GM21528 (cell line): ENCODE measurements at regions not wholly inside any gene's neighbourhood (a gene's known extent, or its start where the extent isn't known, plus 50 kb on each side); places are given as distances from the start of the nearest gene placed in this dataset.

Experiments used
- ATAC-seq: cut with Tn5 transposase; IDR thresholded peaks from one replicate; pipeline ENCODE4 v1.9.1; 2021; ENCODE audit warnings: mild to moderate bottlenecking, moderate library complexity; ENCODE audit not compliant: unreplicated experiment, low FRiP score

DNA sequence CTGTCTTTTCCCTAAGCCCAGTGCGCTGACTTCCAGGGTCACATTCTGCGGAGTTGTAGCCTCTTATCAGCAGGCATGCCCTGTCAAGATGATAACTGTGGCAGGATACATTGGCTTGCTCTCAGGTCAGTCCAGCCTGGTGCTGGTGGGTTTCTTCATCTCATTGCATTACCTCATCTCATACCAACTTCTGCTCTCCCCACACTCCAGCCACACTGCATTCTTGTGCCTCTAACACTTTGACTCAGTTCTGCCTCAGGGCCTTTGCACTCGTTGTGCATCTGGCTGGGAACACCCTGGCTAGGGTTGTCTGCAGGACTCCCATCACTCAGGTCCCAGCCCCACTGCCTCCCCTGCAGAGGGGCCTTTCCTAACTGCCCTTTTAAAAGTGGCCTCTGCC is 110.3 kb upstream of the BACH2 start:
- no peak for ATAC-seq

DNA sequence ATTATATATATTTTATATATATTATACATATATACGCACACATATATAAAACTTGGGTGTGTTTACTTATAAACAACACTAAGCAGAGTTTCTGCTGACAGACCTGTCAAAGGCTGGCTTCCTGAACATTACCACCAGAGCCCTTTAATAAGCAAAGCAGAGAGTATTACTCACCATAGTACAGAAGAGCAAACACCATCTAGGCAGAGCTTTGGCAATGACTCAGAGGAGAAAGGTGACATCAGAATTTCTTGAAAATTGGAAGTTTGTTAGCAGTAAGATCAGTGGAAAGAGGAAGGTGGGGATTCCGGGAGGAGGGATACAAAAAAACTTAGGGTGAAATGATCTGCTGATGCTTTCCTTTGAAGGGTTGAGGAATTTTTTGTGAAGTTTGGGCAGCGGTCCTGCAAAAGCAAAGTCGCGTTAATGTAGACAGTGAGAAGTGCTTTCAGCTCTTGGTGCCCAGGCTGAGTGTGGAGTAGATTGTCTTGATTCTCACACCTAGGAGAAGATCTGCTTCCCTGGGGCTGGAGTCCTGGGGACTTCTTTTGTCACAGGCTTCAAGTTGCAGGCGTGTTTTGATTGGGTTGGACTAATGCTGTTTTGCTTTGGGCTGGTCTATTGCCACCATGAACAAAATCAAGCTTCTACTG is 109.6 kb upstream of the BACH2 start:
- ATAC-seq: no peak

DNA sequence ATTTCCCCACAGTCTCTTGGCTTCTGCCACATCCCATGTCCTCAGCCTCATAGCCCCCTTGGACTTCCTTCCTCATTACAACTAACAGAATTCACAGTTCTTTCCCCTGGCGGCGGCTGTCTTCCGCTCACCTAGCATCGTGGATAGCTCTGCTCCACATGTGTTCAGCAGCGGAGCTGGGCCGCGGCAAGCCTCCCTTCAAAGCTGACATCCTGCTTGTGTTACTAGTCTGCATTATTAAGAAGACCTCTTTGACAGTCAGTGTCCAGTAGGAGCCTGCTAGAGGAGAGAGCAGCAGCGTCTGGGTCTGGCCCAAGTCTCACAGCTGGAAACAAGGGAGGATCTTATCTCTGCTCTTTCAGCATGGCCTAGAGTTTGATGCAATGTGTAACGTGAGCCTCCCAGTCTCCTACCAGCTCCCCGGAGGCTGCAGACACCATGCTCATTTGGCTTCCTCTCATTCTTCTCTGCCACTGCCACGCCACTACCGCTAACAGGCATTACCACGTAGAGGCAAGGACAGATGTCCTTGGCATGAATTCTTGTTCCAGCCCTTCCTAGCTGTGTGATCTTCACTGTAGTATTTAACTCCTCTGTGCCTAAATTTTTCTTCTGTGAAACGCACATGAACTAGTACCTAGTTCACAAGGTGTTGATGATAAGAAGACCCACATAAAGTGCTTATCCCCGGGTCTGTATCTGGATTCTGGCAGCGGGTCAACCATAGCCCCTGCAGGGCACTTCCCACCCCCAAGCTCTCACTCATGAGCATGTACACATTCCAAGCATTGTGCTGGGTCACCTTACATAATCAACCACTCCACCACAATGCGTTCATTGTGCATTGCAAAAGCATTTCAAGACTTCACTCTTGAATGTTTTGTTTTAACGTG is 107.1 kb upstream of the BACH2 start:
- ATAC-seq: no peak

DNA sequence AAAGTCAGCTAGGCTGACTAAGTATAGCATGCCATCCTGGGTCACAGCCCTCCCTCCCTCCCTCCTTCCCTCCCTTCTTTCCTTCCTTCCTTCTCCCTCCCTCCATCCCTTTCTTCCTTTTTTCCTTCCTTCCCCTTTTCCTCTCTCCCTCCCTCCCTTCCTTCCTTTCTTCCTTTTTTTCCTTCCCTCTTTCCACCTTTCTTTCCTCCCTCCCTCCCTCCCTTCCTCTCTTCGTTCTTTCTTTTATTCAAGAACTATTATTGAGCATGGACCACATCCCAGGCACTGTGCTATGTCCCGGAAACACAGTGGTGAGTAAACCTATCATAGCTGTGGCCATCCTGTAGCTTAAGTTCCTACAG is 106.2 kb upstream of the BACH2 start:
- ATAC-seq: no peak

DNA sequence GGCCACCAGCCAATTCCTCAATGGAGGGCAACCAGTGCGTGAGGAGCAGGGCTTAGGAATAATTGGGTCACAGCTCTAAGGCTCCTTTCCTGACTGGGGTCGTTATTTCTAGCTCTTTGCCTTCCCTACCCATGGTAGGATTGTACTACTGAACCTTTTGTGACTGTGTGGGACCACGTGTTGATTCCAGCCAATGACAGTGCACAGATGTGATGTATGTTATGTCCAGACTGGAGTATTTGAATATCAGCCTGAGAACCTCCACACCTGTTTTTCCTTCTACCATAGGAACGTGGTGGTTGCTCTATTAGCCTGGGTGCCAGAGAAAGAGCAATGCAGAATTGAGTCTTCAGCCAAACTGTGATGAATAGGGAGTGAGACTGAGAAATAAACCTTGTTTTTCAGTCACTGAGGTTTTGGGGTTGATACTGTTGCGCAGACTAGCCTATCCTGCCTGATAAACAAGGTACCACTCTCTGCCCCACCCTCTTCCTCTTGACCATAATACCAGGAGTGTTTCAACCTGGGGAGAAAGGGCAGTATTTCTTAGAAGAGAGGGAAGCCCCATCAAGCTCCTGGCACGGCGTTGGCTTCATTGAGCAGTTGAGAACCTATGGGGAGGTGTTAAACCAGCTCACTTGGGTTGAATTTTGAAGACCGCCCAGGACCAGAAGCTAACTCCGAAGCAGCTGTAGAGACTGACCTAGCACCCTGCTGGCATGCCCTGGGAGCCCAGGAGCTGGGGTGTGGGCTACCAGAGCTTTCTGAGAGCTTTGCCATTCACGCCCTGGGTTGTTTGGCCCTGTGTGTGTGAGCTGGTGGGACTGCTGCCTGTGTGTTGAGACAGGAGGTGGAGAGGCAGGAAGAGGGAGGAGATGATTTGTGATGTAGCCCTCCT is 105.5 kb upstream of the BACH2 start:
- ATAC-seq: no peak

DNA sequence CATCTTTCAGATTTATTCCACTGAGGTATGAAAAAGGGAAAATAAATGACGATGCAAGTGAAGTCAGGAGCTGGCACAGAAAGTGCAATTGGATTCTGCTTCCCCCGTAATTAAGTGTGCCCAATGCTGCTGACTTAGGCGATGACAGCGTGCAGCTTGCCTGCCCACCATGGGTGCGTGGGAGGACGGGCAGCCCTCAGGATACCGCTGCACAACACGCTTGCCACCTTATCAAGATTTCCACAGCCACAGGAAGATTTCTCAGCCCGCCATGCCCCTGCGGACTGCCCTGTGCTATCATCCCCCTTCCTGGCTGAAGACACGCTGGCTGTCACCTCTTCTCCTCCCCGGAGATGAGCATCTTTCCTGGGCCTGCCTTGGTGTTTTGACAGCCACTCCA is 103.3 kb upstream of the BACH2 start:
- ATAC-seq: no peak

DNA sequence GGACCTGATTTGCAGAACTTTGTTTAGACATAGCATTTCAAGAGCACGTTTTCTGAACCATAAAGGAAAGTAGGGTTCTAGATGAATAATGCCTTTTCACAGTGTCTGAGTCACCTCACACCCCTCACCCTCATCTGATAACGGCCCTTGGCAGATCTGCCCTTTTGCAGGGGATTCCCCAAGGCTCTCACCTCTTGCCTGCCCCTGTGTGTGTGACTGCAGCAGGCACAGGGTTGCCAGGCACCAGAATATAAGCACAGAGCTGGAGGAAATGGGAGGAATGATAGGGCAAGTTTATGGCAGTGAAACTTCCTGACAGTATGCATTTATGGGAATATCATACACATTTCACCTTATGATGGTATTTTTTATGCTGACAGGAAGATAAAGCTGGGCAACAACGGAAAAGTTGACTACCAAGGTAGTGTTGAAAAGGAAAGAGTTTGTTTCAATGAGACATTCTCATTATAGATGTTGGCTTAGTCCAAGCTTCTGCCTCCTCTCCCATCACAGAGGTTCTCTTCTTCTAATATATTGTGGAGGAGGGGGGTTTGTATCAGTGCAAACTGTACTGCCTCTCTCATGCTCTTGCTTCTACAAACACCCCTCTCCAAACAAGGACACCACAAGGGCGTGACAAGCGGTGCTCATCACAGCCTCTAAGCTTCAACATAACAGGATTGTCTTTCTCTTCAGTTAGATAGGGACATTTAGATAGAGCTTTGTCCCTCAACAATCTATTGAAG is 101.5 kb upstream of the BACH2 start:
- no peak for ATAC-seq

DNA sequence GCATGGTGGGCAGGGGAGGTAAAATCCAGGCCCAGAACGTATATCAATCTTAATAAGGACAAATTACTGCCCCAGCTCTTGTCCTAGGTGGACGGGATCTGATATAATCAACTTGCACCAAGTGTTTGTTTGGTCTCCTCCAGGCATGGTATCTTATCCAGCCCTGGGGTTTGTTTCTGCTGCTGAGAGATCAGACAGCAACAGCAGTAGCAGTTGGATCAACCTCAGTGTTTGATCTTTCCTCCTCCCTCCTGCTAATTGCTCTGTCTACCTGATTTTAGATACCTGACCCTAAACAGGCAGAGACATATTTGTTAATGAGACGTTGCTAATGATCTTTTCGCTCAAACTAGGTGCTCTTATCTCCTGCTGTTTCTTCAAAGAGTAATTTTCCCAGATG is 100.4 kb upstream of the BACH2 start:
- no peak for ATAC-seq

DNA sequence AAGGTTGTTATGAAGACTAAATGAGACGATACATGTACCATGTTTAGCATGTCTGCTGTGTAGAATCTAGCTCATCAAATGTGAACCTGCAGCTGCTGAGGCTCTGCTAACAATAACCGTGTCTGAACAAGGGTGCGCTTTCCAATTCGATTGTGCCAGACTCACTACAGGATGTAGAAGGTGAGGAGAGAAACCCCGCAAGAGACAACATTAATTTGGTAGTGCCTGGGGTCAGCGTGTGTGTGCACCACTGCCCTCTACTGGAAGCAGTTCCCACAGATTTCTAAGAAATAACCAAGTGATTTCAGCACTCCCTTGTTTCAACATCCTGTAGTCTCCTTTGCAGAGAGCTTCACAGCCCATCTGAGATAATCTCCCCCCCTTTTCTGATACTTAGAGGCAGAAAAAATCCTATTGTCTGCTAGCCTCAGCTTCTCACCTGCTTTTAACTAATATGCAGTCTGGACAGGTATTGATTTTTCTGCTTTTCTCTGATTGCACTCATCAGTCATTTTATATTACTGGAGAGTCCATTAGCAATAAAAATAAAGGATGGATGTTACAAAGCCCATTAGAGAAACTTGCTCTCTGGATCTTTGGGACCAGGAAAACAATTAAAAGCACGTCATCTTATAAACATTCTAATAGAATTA is 96.7 kb upstream of the BACH2 start:
- no peak for ATAC-seq

DNA sequence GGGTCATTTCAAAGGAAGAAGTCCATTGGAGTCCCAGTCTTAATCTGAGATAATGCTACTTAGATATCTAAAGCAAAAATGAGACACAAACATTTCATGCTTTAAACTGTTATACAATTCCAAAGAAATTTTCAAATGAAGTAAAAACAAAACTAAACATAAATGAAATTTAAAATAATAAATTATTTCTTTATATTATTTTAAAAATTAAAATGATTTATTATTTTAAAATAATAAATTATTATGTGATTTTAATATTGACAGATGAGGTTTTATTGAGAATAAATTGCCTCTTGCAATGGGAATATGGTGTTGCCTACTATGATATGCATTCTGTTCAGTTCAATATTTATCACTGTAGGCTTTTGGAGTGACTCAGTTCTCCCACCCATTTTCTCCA is 93.7 kb upstream of the BACH2 start:
- no peak for ATAC-seq

DNA sequence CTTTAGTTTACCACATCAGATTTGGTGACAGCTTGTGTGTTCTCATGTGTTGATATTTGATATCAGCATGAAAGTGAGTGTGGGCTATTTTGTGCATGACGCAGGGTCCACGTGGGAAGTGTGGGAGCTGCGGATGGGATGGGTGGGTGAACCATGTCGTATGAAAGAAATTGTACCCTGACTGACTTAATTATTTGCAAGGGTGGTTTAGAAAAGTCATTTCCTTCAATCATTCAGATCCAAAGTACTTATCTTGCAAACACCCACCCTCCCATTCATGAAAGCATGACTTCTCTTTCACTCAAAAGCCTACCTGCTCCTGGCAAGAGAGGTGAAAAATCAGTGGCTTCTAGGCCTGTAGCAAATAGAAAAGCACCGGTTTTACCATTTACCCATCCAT is 91.8 kb upstream of the BACH2 start:
- ATAC-seq: no peak

DNA sequence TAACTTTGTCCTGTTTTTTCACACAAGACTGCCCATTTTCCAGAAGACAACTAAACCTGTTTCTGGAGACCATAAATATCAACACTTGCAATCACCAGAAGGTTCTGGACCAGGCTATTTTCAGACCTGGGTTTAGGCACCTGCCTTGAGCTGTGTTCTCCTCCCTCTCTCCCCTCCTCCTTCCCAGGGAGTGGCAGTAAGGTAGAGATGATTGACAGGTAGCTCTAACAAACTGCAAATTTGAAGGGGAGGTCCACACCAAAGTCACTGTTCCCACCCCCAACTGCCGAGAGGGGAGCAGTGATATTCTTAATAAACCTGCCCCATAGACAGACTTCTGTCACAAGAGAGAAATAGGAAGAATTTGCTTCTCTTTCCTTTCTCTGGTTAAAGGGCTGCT is 91.2 kb upstream of the BACH2 start:
- ATAC-seq: no peak

DNA sequence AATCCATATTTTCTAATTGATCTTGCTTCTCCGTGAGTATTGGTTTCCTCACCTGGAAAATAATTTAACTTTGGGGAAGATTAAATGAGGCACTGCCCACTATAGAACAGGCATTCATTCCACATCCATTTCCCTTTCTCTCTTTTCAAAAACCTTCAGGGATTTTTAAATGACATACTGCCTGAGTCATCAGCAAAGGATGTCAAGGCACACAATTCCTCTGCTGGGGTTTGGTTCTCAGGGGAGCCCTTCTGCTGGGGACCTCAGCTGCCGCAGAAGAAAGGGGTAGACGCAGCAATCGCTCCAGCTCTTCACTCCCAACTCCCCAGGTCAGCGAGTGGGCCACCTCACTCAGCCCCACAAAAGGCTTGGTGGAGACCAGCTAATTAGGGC is 90.7 kb upstream of the BACH2 start:
- no peak for ATAC-seq

DNA sequence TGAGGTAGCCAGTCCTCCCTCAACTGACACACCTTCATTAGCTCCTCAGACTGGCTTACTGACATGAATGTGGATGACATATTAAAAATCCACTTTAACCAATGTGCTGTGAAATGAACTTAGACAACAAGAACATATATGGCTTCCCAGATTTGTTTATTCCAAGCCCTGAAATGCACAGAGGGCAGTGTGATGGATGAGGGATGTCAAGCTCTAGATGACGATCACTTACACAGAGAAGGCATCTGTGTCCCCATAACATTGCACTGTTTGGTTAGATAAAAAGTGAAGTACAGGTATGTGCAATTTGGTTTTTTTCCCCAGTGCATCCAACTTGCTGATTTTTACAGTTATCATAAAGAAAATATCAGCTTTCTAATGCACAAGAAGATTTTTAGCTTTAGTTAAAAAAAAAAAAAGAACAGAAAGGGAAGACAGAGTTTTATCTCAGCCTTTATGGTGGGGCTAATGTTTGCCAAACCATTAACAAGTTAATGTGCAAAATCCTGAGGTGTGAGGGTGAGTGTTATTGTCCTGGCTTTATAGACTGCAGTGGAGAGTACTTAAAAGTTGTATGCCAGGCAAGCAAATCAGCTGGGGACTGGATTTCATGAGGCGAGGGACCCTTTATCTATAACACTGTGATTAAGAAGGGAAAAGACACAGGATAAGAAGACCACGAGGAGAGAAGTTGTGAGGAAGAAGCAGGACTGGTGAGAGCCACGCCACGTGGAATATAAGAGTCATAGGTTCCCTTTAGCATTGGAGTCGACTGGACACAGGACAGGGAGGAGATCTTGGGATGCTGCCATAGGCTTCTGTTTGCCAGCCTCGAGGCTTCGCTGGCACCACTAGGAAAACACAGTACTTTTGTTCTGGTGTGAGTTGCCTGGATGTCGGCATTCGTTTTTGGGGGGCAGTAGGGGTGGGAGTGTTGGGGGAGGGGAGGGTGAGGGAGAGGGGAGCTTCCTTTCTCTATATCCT is 90.0 kb upstream of the BACH2 start:
- ATAC-seq: no peak

DNA sequence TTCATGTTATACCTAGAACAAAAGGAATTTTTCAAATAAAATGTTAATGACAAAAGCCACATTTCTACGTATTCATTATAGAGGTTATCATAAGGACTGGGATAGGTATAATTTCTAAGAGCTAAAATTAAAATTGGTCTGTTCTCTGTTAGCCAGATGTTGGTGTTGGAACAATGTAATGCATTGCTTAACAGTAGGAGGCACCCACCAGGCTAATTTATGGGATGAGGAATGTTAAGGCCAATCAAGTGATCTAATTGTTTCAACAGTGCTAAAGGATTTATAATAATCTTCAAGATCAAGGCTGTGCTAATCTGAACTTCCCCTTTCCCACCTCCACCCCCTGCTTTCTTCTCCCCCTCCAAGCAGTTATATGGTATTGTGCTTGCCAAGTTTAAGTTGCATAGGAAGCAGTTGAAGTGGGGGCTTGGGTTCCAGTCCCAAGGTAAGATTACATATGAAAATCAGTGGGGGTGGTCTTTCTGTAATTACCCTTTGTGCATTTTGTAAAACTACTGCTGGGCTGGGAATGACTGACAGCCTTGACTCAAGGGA is 89.2 kb upstream of the BACH2 start:
- ATAC-seq: no peak

DNA sequence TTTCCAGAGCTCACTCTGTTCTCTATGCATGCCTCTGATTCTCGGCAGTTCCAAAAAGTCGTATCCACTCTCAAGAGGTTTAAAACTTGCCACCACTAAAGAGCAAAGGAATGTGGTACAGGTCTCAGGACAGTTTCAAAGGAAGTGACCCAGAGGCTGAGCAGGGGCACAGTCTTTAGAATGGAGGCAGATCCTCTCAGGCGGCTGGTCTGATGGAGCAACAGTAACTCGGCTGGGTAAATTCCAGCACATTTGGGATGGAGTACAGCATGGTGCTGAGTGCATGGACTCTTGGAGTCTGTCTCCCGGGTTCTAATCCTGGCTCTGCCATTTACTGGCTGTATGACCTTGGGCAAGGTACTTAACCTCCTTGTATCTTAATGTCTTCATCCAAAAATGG is 88.1 kb upstream of the BACH2 start:
- no peak for ATAC-seq

DNA sequence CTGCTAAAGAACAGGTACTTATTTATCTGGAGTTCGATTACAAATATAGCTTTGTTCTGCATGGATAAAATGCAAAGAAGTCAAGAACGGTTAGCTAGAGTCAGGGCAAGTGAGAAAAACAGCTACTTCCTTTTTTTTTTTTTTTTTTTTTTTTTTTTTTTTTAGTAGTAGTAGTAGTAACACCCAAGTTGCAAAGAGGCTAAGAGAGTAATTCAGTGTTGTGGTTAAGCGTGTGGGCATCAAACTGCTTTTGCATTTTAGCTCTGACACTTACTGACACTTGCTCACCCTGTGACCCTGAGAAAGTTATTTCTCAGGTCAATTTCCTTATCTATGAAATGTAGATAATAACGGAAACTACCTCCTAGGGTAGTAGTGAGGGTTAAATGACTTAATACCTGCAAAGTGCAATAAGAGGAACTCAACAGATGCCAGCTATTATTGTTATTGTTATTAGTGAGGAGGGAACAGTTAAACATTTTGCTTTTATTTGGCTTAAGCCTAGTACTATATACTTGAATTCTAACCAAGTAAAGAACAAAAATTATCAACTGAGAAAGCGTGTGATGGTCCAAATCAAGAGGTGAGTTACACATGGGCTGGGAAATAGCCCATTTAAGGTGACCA is 86.7 kb upstream of the BACH2 start:
- no peak for ATAC-seq

DNA sequence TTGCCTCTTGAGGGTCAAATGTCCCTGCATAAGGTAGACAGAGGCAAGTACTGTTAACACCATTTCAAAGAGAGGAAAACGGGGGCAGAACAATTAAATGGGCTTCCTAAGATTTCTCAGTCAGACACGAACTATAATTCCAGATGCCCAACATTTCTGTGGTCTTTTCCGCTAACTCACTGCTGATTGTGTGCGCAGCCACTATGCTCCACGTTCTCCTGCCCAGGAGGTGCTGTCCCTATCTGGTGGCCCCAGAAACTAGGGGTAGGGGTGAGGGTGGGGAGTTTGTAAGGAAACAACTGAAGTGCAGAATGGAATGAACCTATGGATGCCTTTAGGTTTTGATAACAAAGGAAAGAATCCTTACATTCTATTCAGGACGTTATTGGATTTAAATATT is 86.1 kb upstream of the BACH2 start:
- ATAC-seq: no peak
